Gastrocnemius medialis (tissue), 4 donors: ENCODE measurements at regions not wholly inside any gene's neighbourhood (a gene's known extent, or its start where the extent isn't known, plus 50 kb on each side); places are given as distances from the start of the nearest gene placed in this dataset.

Experiments used
- CTCF ChIP-seq, 5 experiments: fragments of 450-650 bp in 3 of 5; fragments of 200-600 bp in 2 of 5; sonication (generic) in 2 of 5; IDR thresholded peaks in 4 of 5; conservative IDR thresholded peaks in 1 of 5; 1 replicate in 4 of 5; 2 replicates in 1 of 5; pipeline ENCODE4 v1.5.1; 2016 to 2019; ENCODE audit warnings: antibody characterized with exemption in 5 of 5, mild to moderate bottlenecking in 3 of 5, moderate library complexity in 3 of 5
- POLR2A ChIP-seq, 2 donors: fragments of 450-650 bp; IDR thresholded peaks; one replicate each; pipeline ENCODE4 v1.6.1; 2017; ENCODE audit warnings: antibody characterized with exemption in 2 of 2, mild to moderate bottlenecking in 2 of 2, moderate library complexity in 2 of 2

GRCh38 chr10:125274961-125275360 lies 114.6 kb upstream of the CTBP2 start:
- no peak for TF ChIP-seq CTCF (IDR thresholded peaks at IDR 0.05 in 4 of 5, conservative IDR thresholded peaks at IDR 0.05 in 1 of 5)
- TF ChIP-seq POLR2A (IDR thresholded peaks at IDR 0.05), result no peak
